CD4-positive, alpha-beta T cell treated with Interleukin-15 for 1 hour (primary cell): ENCODE measurements at regions not wholly inside any gene's neighbourhood (a gene's known extent, or its start where the extent isn't known, plus 50 kb on each side); places are given as distances from the start of the nearest gene placed in this dataset.

Experiments used
- DNase-seq: peaks from one replicate; pipeline ENCODE4 v3.0.0-alpha.2; 2020

DNA sequence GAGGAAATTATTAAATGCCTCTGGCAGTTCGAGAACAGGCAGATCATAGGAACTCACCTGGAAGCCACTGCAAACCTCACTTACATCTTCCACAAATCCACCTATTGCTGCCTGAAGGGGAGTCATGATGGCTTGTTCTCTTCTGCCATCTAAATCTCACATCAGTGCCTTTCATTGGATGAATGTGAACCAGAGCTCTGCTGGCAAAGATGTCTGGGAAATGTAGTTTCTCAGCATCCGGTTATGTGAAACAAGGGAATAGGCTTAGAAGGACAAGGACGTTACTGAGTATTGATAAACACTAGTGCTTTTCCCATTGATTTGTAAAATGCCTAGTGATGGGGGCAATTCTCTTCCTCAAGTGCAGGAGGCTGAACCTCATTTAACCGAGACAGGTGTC lies 483.3 kb downstream of the ARHGEF28 start:
- no peak for DNase-seq

- no peak for DNase-seq
These were observed 481.9 kb downstream of the ARHGEF28 start for GRCh38 chr5:74107899-74108298.

DNA sequence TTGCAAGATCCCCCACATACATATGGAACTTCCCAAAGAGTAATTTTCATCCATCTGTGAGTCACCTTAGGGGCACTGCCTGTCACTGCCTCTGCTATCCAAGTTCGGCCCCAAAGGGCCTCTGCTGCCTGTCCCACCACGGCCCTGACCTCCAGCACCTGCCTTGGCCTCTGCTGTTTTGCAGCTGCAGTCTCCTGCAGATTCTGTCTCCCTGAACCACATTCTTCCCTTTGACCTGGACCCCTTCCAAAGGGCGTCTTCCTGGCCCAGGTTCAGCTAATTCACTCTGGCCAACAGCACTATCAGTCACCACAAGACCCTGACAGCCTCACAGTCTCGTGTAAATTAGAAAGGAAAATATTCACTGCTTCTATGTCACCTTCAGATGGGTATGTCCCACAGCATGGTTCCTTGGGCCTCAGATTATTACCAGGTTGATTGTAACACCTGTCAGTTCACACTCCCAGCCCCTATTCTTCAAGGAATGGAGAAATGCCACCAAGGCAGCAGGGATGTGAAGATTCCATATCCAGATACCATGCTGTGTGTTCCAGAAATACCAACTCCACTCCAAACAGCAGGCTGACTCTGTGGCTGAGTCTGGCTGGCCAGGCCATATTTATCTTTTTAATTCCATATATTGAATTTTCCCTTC lies 479.3 kb downstream of the ARHGEF28 start:
- no peak for DNase-seq

DNA sequence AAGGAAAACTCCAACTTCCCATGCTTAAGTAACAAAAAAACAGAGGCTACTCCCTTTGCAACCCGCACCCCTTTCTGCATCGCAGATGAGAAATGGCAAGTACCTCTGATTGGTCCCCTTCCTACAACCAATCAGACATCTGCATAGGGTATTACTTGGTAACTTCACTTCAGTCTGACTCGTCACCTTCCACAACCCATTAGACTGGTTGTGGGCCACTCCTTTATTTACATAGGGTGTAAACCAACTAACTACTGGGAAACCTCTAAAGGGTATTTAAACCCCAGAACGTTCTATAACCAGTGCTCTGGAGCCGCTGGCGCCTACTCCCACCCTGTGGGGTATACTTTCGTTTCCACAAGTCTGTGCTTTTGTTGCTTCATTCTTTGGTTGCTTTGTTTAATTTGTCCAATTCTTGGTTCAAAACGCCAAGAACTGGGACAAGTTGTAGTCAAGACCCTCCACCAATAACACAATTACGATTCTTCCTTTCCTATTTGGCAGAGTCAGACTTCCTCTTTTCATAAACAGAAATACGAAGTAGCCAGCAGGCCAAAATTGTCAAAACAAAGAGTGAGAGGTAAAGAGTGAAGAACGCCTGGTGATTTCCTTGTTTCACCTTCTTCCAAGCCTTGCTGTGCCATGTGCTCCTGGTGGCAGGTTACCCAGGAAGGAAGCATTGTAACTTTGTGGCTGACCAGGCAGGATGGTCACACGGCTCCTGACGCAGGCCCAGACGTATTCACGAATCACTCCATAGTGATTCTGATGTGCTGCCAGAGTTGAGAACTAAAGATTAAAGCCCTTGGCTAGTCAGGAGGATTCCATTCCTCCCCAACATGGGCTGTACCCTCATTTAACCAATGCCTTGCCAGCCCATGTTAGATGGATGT lies 477.4 kb downstream of the ARHGEF28 start:
- no peak for DNase-seq

- DNase-seq: no peak
These were observed 474.3 kb downstream of the ARHGEF28 start for GRCh38 chr5:74100268-74100665.

DNA sequence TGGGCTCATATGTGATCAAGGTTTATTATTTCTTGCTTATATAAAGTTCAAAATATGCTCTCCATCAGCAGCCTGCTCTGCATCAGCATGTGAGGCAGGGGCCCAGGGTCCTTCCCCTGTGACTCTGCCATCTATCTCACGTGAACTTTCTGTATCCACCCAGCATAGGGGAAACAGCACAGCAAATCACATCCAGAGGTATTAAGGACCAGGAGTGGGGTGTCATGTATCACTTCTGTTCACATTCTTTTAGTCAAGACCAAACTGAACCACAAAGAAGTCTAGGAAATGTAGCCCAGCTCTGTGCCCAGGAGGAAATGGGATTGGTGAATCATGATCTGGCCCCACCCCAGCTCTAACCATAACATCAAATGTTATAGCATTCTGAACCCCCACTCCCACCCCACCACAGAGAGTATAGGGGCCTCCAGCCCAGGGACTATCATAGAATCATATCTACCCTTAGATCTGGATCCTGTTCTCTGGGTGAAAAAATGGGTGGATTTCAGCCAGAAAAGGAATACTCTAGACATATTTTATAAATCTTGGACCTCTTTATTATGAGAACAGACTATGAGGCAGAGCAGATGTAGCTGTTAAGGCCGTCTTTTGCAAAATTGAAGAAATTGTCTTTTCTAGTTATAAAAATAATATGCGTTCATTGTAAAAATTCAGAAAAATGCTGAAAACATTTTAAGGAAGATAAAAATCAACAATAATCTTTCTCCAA lies 473.7 kb downstream of the ARHGEF28 start:
- no peak for DNase-seq

GRCh38 chr5:74098941-74099340 lies 472.9 kb downstream of the ARHGEF28 start:
- no peak for DNase-seq

DNA sequence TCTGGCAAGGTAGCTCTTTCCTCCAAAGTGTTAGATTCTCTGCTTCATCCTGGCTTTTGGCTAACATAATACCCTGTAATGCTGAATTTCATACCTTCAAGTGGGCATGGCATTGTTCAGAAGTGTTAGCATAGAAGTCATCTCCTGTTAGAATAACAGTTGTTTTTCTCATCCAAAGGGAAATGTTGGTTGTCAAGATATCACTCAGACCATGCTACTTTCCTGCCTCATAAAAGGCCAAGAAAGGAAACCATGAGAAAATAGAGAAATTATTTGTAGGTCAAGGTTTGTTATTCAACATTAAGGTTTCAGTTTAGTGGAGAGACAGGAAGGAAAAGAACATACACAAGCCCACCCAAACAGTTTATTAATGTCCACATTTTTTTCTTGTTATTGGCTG lies 472.5 kb downstream of the ARHGEF28 start:
- no peak for DNase-seq

DNA sequence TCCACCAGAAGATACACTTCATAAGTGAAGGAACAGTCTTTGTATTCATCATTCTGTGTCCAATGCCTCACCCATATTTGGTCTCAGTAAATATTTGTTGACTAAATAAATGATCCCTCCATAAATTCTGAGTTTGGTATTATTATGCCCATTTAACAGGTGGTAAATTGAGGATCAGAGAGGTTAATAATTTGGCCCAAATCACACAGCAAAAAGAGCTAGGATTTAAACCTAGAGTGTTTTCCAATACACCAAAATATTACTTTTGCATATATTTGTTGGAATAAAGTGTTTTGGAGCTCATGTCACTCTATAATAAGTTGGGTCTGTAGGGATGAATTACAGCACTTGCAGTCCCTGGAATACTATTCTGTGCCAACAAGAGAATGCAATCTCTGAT lies 470.3 kb downstream of the ARHGEF28 start:
- DNase-seq: no peak

- no peak for DNase-seq
These were observed 469.9 kb downstream of the ARHGEF28 start for GRCh38 chr5:74095871-74096270.

DNA sequence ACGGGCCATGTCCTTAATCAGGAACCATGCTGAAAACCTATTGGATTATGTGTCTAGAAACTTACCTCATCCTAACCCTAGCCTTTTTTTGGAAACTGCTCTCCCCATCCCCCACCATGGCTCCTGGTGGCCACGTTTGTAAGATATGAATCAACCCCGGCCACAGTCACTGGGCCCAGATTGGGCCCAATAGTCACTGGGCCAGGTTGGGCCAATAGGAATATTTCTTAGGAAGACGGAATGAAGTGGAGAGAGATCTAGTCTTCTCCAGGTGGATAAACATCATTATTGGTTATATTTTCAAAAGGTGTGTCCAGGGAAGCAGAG lies 468.7 kb downstream of the ARHGEF28 start:
- no peak for DNase-seq

- no peak for DNase-seq
These were observed 468.2 kb downstream of the ARHGEF28 start for GRCh38 chr5:74094096-74094781.

GRCh38 chr5:74093561-74093960 lies 467.6 kb downstream of the ARHGEF28 start:
- DNase-seq: no peak

DNA sequence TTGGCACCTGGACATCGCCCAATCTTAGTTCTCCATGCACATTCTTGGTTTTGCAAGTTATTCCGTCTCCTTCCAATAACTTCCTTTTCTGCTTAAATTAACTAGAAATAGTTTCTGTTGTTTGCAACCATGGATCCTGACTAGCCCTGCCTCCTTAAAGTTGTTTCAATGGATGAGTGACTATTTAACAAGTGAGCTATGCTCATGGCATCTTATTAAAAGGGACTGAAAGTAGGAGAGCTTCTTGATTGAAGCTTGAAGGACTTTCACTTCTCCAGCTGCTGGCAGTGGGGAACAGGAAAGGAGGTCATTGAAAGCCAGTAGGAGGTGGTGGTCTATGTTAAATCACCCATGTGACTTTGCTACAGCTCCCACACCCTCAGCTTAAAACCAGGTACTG lies 466.8 kb downstream of the ARHGEF28 start:
- DNase-seq: no peak

DNA sequence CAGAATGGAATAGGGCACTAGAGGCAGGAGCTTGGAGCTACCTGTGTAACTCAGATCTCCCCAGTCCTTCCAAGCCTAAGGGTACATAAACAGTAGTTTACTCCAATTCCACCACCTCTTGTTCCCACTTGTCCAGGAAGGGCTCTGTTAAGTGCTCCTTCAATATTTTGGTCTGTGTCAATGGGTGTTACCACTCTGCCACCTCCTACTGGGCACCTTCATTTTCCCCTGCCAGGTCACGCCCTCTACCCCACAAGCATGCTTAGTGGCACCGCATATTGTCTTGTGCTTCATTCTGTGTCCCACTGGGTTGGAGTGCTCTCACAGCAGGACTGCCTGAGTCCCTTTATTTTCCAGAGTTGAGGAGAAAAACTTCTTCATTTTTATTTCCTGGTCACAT lies 459.8 kb downstream of the ARHGEF28 start:
- no peak for DNase-seq

DNA sequence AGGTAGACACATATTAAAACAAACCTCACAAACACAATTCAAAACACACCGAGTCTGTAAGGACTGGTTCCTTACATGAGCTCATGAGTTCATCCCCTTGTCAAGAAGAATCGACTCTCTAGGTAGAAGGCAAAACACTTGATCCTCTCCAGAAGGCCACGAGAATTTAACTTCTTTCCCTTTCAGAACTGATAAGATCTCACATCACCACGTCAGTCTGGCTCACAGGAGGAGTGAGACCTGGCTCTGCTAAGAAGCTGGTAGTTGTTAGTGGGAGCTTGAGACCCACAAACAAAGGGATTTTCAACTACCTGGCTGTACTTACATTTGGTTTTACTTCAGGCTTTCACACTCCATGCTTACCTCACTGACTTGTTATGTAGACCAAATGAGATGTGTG lies 459.2 kb downstream of the ARHGEF28 start:
- no peak for DNase-seq

DNA sequence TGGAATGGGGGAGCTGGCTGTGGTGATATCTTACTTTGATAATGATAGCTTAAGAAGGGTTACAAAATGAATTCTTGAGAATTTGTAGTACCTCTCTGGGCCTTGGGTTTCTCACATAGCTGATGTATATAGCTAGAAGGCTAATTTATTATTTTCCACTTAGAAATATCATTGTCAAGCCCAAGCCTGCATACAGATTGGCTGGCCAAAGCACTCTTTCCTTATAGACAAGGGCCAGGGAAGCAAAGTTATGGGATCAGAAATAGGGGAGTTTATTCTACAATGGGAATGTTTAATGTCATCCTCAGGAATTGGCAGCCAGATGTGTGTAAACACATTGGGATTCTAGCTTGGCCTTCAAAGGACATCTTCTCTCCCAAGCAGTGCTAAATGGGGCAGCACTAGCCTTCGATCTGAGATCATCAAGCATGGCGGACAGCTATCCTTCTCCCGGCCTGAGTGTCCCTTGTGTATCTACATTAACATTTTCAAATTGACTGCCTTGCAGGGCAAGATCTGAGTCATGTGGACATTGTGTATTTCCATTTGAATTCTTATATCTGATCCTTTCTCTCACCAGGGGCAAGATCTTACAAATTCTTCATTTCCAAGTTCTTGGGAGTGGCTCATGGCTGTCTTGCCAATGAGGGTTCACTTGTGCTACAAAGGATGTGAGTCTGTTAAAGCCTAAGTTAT lies 457.2 kb downstream of the ARHGEF28 start:
- DNase-seq: no peak

DNA sequence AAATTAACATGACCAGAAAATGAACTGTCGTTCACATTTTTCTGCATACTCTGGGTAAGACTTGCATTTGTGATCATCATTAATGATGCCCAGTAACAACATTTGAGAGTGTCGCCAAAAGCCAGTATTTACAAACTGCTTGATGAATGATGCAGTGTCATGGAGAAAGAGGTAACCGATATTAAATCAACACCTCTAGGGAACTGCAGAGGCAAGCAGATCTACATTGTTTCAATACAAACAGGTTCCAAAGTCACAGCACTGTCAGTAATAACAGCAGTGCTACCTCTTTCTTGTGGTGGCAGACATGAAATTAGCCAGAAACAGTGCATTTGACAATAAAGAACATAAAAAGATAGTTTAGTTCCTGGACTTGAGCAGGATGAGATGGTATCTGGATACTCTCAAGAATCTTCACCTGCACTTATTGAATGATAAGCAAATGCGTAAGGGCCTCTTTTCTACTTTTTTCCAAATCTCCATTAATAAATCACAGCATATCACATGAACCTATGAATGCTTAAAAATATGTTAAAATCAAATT lies 456.6 kb downstream of the ARHGEF28 start:
- no peak for DNase-seq

- no peak for DNase-seq
These were observed 455.1 kb downstream of the ARHGEF28 start for GRCh38 chr5:74081126-74081525.

DNA sequence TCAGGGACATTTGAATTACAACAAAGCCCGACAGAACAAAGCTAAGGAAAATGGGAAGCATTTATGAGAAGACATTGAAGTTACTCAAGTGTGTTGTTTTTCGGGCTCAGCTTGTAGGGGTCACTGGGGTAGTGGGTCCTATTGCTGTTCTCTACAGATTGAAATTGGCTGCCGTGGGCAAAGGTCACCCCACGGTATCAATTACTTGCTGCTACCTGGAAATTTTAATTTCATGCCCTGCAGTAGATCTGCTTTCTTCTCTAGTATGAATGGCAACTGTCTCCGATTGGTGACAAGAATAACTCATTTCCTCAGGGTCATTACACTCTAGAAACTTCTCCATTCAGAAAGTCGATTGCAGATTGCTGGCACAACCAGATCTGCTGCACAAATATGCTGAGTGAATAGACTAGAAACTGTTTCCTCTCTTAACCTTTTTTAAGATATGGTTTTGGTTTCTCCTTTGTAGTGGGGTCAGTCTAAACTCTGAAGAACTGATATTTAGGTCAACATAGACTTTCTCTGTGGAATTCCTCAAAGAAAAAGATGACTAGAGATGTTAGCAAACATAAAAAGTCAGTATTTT lies 454.1 kb downstream of the ARHGEF28 start:
- DNase-seq: no peak

- no peak for DNase-seq
These were observed 449.8 kb downstream of the ARHGEF28 start for GRCh38 chr5:74075501-74076484.
